IMR-90 (cell line): ENCODE measurements at regions not wholly inside any gene's neighbourhood (a gene's known extent, or its start where the extent isn't known, plus 50 kb on each side); places are given as distances from the start of the nearest gene placed in this dataset.

ENCODE experiments used
- ATAC-seq: fragments of 200-7000 bp; cut with Tn5 transposase; 2 replicates; pipeline ENCODE4 v1.9.1; 2020; ENCODE audit warnings: low read depth, mild to moderate bottlenecking, moderate library complexity
- BruUV-seq: library from RNA; stranded (reverse); fragments of 400-500 nt; replicated peaks from 2 replicates; lab custom pipeline; 2021; lab: Mats Ljungman, UMichigan
- CTCF ChIA-PET: fragments of 300-600 bp; formaldehyde crosslinking; extraction: SDS; loops from one replicate; lab custom pipeline; 2021; ENCODE audit warnings: antibody characterized with exemption; lab: Yijun Ruan, JAX
- POLR2A ChIA-PET: fragments of 300-600 bp; sonication (Branson Sonifier 250); formaldehyde crosslinking; loops from one replicate; lab custom pipeline; 2022; ENCODE audit warnings: antibody characterized with exemption; ENCODE audit not compliant: unreplicated experiment; lab: Charles Lee
- DNase-seq: peaks from one replicate; pipeline ENCODE4 v3.0.0; 2013
- H2AFZ ChIP-seq: replicated peaks from 2 replicates; pipeline ENCODE3; 2013; ENCODE audit warnings: low read length, mild to moderate bottlenecking; ENCODE audit not compliant: poor library complexity
- H2AK5ac ChIP-seq: 2 replicates; pipeline ENCODE4 v1.6.1; 2013; ENCODE audit warnings: low read depth, low read length, inconsistent platforms
- H2AK9ac ChIP-seq: replicated peaks from 2 replicates; pipeline ENCODE3; 2013; ENCODE audit warnings: mild to moderate bottlenecking, low read depth, low read length, moderate library complexity; ENCODE audit not compliant: poor library complexity
- H2BK120ac ChIP-seq: 2 replicates; pipeline ENCODE4 v1.6.1; 2013; ENCODE audit warnings: low read depth, low read length, inconsistent platforms
- H2BK15ac ChIP-seq: 3 replicates; pipeline ENCODE4 v1.6.1; 2013; ENCODE audit warnings: low read depth, low read length, inconsistent platforms
- H2BK20ac ChIP-seq: 2 replicates; pipeline ENCODE4 v1.6.1; 2013; ENCODE audit warnings: low read depth, mild to moderate bottlenecking, inconsistent platforms, low read length, moderate library complexity
- H2BK5ac ChIP-seq: 2 replicates; pipeline ENCODE4 v1.6.1; 2013; ENCODE audit warnings: mild to moderate bottlenecking, low read depth, low read length, inconsistent platforms; ENCODE audit not compliant: poor library complexity, severe bottlenecking
- H3K14ac ChIP-seq: replicated peaks from 2 replicates; pipeline ENCODE4 v1.6.1; 2013; ENCODE audit warnings: low read depth, low read length, inconsistent platforms
- H3K18ac ChIP-seq: 2 replicates; pipeline ENCODE4 v1.6.1; 2013; ENCODE audit warnings: low read depth, low read length, control low read depth
- H3K23ac ChIP-seq: 2 replicates; pipeline ENCODE4 v1.6.1; 2013; ENCODE audit warnings: low read depth, low read length, inconsistent platforms
- H3K27ac ChIP-seq: 2 replicates; pipeline ENCODE4 v1.5.1; 2013; ENCODE audit warnings: mild to moderate bottlenecking, control low read depth, low read length; ENCODE audit not compliant: insufficient read depth
- H3K27me3 ChIP-seq: 2 replicates; pipeline ENCODE4 v1.6.1; 2013; ENCODE audit warnings: low read length; ENCODE audit not compliant: control insufficient read depth, insufficient read depth
- H3K36me3 ChIP-seq: 2 replicates; pipeline ENCODE4 v1.6.1; 2013; ENCODE audit warnings: low read length, mixed read lengths; ENCODE audit not compliant: control insufficient read depth, insufficient read depth
- H3K4ac ChIP-seq: 2 replicates; pipeline ENCODE4 v1.6.1; 2013; ENCODE audit warnings: low read depth, low read length, inconsistent platforms
- H3K4me1 ChIP-seq: 2 replicates; pipeline ENCODE4 v1.6.1; 2013; ENCODE audit warnings: low read length, mixed read lengths; ENCODE audit not compliant: control insufficient read depth, insufficient read depth
- H3K4me2 ChIP-seq: 2 replicates; pipeline ENCODE4 v1.6.1; 2013; ENCODE audit warnings: low read depth, mild to moderate bottlenecking, control low read depth, low read length, moderate library complexity
- H3K4me3 ChIP-seq: 2 replicates; pipeline ENCODE4 v1.5.1; 2013; ENCODE audit warnings: low read depth, mild to moderate bottlenecking, control low read depth, low read length, moderate library complexity; ENCODE audit not compliant: insufficient read depth
- H3K56ac ChIP-seq: 2 replicates; pipeline ENCODE4 v1.6.1; 2013; ENCODE audit warnings: low read length, inconsistent platforms; ENCODE audit not compliant: insufficient read depth; ENCODE audit errors: extremely low read depth
- H3K79me1 ChIP-seq, 2 experiments: 2 replicates each; pipeline ENCODE4 v1.6.1; 2013; ENCODE audit warnings: low read length in 2 of 2, inconsistent platforms in 1 of 2, low read depth in 1 of 2
- H3K9ac ChIP-seq: 2 replicates; pipeline ENCODE4 v1.6.1; 2013; ENCODE audit warnings: low read depth, low read length, control low read depth
- H3K9me1 ChIP-seq: 2 replicates; pipeline ENCODE4 v1.6.1; 2013; ENCODE audit warnings: low read length, inconsistent platforms; ENCODE audit not compliant: insufficient read depth
- H3K9me3 ChIP-seq: 2 replicates; pipeline ENCODE4 v1.6.1; 2013; ENCODE audit warnings: low read length; ENCODE audit not compliant: control insufficient read depth, insufficient read depth
- H4K20me1 ChIP-seq: 2 replicates; pipeline ENCODE4 v1.6.1; 2013; ENCODE audit warnings: low read length, inconsistent platforms; ENCODE audit not compliant: insufficient read depth
- H4K5ac ChIP-seq: 2 replicates; pipeline ENCODE4 v1.6.1; 2013; ENCODE audit warnings: mild to moderate bottlenecking, low read depth, low read length, control low read depth
- H4K8ac ChIP-seq, 2 experiments: 2 replicates each; pipeline ENCODE4 v1.6.1; 2013; ENCODE audit warnings: low read depth in 2 of 2, low read length in 2 of 2, control low read depth in 1 of 2, inconsistent platforms in 1 of 2
- H4K91ac ChIP-seq: 2 replicates; pipeline ENCODE4 v1.6.1; 2013; ENCODE audit warnings: low read depth, low read length, inconsistent platforms; ENCODE audit not compliant: insufficient read depth
- BHLHE40 ChIP-seq: fragments of 150-350 bp; IDR thresholded peaks from 2 replicates; pipeline ENCODE4 v1.6.1; 2016; ENCODE audit warnings: mild to moderate bottlenecking, low read depth, low read length
- CEBPB ChIP-seq: IDR thresholded peaks from 2 replicates; pipeline ENCODE4 v1.6.1; 2012; ENCODE audit warnings: low read depth, low read length, improper control_type of control experiment
- CHD1 ChIP-seq: IDR thresholded peaks from 2 replicates; pipeline ENCODE4 v1.6.1; 2012; ENCODE audit warnings: low read depth, low read length, improper control_type of control experiment
- FOS ChIP-seq: fragments of 150-350 bp; IDR thresholded peaks from 2 replicates; pipeline ENCODE4 v1.6.1; 2016; ENCODE audit warnings: low read depth, low read length
- MAFK ChIP-seq: IDR thresholded peaks from 2 replicates; pipeline ENCODE4 v1.6.1; 2012; ENCODE audit warnings: low read depth, low read length, improper control_type of control experiment
- MAZ ChIP-seq: IDR thresholded peaks from 2 replicates; pipeline ENCODE4 v1.6.1; 2012; ENCODE audit warnings: low read depth, mild to moderate bottlenecking, low read length, improper control_type of control experiment, moderate library complexity, borderline replicate concordance
- NFE2L2 ChIP-seq: fragments of 150-350 bp; IDR thresholded peaks from 2 replicates; pipeline ENCODE4 v1.6.1; 2016; ENCODE audit warnings: low read depth, mild to moderate bottlenecking, low read length
- RAD21 ChIP-seq: IDR thresholded peaks from 2 replicates; pipeline ENCODE4 v1.6.1; 2012; ENCODE audit warnings: low read length, improper control_type of control experiment
- RCOR1 ChIP-seq: IDR thresholded peaks from 2 replicates; pipeline ENCODE4 v1.6.1; 2012; ENCODE audit warnings: mild to moderate bottlenecking, low read length, improper control_type of control experiment; ENCODE audit not compliant: insufficient replicate concordance
- RFX5 ChIP-seq: IDR thresholded peaks from 2 replicates; pipeline ENCODE4 v1.8.0; 2012; ENCODE audit warnings: low read depth, mild to moderate bottlenecking, low read length, moderate library complexity
- SMC3 ChIP-seq: fragments of 150-350 bp; IDR thresholded peaks from 2 replicates; pipeline ENCODE4 v1.6.1; 2016; ENCODE audit warnings: low read depth, mild to moderate bottlenecking, antibody characterized with exemption, low read length, moderate library complexity
- dilution Hi-C: fragments of 300-500 bp; cut with HindIII; formaldehyde crosslinking; loops from one replicate; pipeline ENCODE4 v1.14.3; 2018; ENCODE audit warnings: low sequenced_read_pairs; ENCODE audit not compliant: unreplicated experiment
- in situ Hi-C: fragments of 300-500 bp; cut with MboI; formaldehyde crosslinking; loops from 3 replicates; pipeline ENCODE4 v1.14.3; 2019; ENCODE audit warnings: low sequenced_read_pairs, inconsistent platforms, mixed read lengths
- intact Hi-C: fragments of 100-400 bp; cut with micrococcal nuclease; formaldehyde crosslinking; loops from 2 replicates; pipeline ENCODE4 v1.10.0; 2022
- TF ChIP-seq, protein P1 (sequence below): fragments of 150-350 bp; IDR thresholded peaks from 2 replicates; pipeline ENCODE4 v1.6.1; 2017; ENCODE audit warnings: mild to moderate bottlenecking, antibody characterized with exemption, low read length, low read depth
- TF ChIP-seq, protein P2 (sequence below): conservative IDR thresholded peaks from 2 replicates; pipeline ENCODE4 v1.5.1; 2012; ENCODE audit warnings: mild to moderate bottlenecking, low read depth, low read length, improper control_type of control experiment
- TF ChIP-seq, protein P3 (sequence below): fragments of 150-350 bp; IDR thresholded peaks from 2 replicates; pipeline ENCODE4 v1.6.1; 2016; ENCODE audit warnings: low read depth, mild to moderate bottlenecking, low read length, moderate library complexity, borderline replicate concordance

DNA sequence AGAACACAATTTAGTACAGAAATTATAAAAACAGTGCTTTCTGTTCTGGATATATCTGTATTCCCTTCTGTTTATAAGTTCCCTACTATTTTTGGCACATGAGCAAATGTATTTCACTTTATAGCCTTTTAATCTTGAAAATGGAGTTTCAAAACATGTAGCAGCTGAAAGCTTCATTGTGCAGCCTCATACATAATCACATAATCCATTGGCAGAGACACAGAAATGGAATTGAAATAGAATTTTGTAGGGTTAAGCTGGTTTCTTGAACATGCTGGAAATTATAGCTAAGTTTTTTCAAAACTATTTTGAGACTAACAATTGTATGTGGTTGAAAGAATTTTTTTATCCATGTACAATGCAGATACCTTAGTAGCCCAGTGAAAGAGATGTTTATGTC, 614.3 kb upstream of the MDGA2 start:
- H2BK120ac ChIP-seq = no peak overlapping the region
- no peak overlapping the region for H2AK9ac ChIP-seq
- H3K9ac ChIP-seq = no peak overlapping the region
- H3K4ac ChIP-seq = no peak overlapping the region
- DNase-seq (no peak), ATAC-seq (no peak)
- in situ Hi-C loops = no loop called here
- intact Hi-C loops = no loop called here
- BruUV-seq = no TSS peak
- no peak overlapping the region for H2BK5ac ChIP-seq
- no peak overlapping the region for H2AK5ac ChIP-seq
- no peak overlapping the region for H2AFZ ChIP-seq
- H3K4me3 ChIP-seq = no peak overlapping the region
- H3K14ac ChIP-seq = no peak overlapping the region
- H3K9me3 ChIP-seq = peaks cover 2% of the 10 kb centered on the region; the same call in 1 of the 2 replicates
- H4K91ac ChIP-seq = no peak overlapping the region
- dilution Hi-C loops = no loop called here
- H3K9me1 ChIP-seq = no peaks in the 10 kb centered on the region
- POLR2A ChIA-PET = no interaction called here
- H3K18ac ChIP-seq = no peak overlapping the region
- no peaks in the 10 kb centered on the region for H3K27me3 ChIP-seq
- no peak overlapping the region for H4K8ac ChIP-seq
- no peaks in the 10 kb centered on the region for H3K4me1 ChIP-seq
- H3K27ac ChIP-seq = no peak overlapping the region
- H3K56ac ChIP-seq = no peak overlapping the region
- H2BK15ac ChIP-seq = no peak overlapping the region
- H4K20me1 ChIP-seq = no peaks in the 10 kb centered on the region
- CTCF ChIA-PET = no interaction called here
- no peak for TF ChIP-seq FOS
- TF ChIP-seq, protein P1, sequence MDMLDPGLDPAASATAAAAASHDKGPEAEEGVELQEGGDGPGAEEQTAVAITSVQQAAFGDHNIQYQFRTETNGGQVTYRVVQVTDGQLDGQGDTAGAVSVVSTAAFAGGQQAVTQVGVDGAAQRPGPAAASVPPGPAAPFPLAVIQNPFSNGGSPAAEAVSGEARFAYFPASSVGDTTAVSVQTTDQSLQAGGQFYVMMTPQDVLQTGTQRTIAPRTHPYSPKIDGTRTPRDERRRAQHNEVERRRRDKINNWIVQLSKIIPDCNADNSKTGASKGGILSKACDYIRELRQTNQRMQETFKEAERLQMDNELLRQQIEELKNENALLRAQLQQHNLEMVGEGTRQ = no peak
- no peak for TF ChIP-seq RCOR1
- no peak for TF ChIP-seq NFE2L2
- TF ChIP-seq MAZ = no peak
- no peak for TF ChIP-seq SMC3
- TF ChIP-seq CEBPB = no peak
- no peak for TF ChIP-seq CHD1
- TF ChIP-seq RAD21 = no peak
- no peak for TF ChIP-seq MAFK
- TF ChIP-seq, protein P2, sequence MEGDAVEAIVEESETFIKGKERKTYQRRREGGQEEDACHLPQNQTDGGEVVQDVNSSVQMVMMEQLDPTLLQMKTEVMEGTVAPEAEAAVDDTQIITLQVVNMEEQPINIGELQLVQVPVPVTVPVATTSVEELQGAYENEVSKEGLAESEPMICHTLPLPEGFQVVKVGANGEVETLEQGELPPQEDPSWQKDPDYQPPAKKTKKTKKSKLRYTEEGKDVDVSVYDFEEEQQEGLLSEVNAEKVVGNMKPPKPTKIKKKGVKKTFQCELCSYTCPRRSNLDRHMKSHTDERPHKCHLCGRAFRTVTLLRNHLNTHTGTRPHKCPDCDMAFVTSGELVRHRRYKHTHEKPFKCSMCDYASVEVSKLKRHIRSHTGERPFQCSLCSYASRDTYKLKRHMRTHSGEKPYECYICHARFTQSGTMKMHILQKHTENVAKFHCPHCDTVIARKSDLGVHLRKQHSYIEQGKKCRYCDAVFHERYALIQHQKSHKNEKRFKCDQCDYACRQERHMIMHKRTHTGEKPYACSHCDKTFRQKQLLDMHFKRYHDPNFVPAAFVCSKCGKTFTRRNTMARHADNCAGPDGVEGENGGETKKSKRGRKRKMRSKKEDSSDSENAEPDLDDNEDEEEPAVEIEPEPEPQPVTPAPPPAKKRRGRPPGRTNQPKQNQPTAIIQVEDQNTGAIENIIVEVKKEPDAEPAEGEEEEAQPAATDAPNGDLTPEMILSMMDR = no peak
- no peak for TF ChIP-seq BHLHE40
- TF ChIP-seq RFX5 = no peak
- TF ChIP-seq, protein P3, sequence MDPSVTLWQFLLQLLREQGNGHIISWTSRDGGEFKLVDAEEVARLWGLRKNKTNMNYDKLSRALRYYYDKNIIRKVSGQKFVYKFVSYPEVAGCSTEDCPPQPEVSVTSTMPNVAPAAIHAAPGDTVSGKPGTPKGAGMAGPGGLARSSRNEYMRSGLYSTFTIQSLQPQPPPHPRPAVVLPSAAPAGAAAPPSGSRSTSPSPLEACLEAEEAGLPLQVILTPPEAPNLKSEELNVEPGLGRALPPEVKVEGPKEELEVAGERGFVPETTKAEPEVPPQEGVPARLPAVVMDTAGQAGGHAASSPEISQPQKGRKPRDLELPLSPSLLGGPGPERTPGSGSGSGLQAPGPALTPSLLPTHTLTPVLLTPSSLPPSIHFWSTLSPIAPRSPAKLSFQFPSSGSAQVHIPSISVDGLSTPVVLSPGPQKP = no peak
- no peak overlapping the region for H2BK20ac ChIP-seq
- H3K4me2 ChIP-seq = no peak overlapping the region
- H3K23ac ChIP-seq = no peak overlapping the region
- H4K5ac ChIP-seq = no peak overlapping the region
- no peaks in the 10 kb centered on the region for H3K36me3 ChIP-seq
- no peaks in the 10 kb centered on the region for H3K79me1 ChIP-seq
